HCT116 (cell line): ENCODE measurements at regions not wholly inside any gene's neighbourhood (a gene's known extent, or its start where the extent isn't known, plus 50 kb on each side); places are given as distances from the start of the nearest gene placed in this dataset.

Source experiments
- ATAC-seq: fragments of 200-7000 bp; cut with Tn5 transposase; 2 replicates; pipeline ENCODE4 v1.9.1; 2020; ENCODE audit warnings: mild to moderate bottlenecking, moderate library complexity
- BruUV-seq: library from RNA; stranded (reverse); fragments of 400-500 nt; replicated peaks from 2 replicates; lab custom pipeline; 2021; lab: Mats Ljungman, UMichigan
- CTCF ChIA-PET: fragments of 300-600 bp; sonication (Branson Sonifier 250); formaldehyde crosslinking; loops from one replicate; lab custom pipeline; 2021; ENCODE audit warnings: antibody characterized with exemption; lab: Charles Lee
- POLR2A ChIA-PET: fragments of 300-600, 350-600 bp; sonication (Branson Sonifier 250); formaldehyde crosslinking; loops from one replicate; lab custom pipeline; 2021; ENCODE audit warnings: antibody characterized with exemption; lab: Charles Lee
- RAD21 ChIA-PET, 2 experiments: fragments of 300-600 bp; sonication (Branson Sonifier 250); formaldehyde crosslinking; loops; one replicate each; lab custom pipeline; 2023; ENCODE audit warnings: low total read pairs in 2 of 2; ENCODE audit not compliant: uncharacterized antibody in 2 of 2, unreplicated experiment in 2 of 2, low non-redundant PET in 1 of 2; lab: Charles Lee
- DNase-seq: peaks from one replicate; pipeline ENCODE4 v3.0.0-alpha.2; 2010; ENCODE audit warnings: low read depth, low spot score
- H2AFZ ChIP-seq: fragments of 200-600 bp; shearing (Covaris generic), sonication (generic); 2 replicates; pipeline ENCODE4 v1.6.1; 2017; ENCODE audit warnings: low read depth, mixed run types, mixed read lengths, antibody characterized with exemption, low read length; ENCODE audit not compliant: poor library complexity, severe bottlenecking
- H3K27ac ChIP-seq: 2 replicates; pipeline ENCODE4 v1.5.1; 2012; ENCODE audit warnings: low read depth, low read length
- H3K27me3 ChIP-seq: fragments of 200-600 bp; sonication (generic); 2 replicates; pipeline ENCODE4 v1.6.1; 2016; ENCODE audit warnings: mixed run types, low read length, mixed read lengths; ENCODE audit not compliant: insufficient read depth
- H3K36me3 ChIP-seq, 2 experiments: fragments of 200-500 bp in 1 of 2; fragments of 200-600 bp in 1 of 2; sonication (Bioruptor generic) in 1 of 2; sonication (generic) in 1 of 2; 2 replicates each; pipeline versions ENCODE4 v1.5.1 to v1.6.1; 2014 to 2016; ENCODE audit warnings: low read length in 2 of 2, inconsistent platforms in 1 of 2, mixed read lengths in 1 of 2, mixed run types in 1 of 2; ENCODE audit not compliant: insufficient read depth in 2 of 2, control insufficient read depth in 1 of 2
- H3K4me1 ChIP-seq, 2 experiments: fragments of 200-600 bp in 1 of 2; sonication (generic) in 1 of 2; 2 replicates each; pipeline versions ENCODE4 v1.5.1 to v1.6.1; 2012 to 2017; ENCODE audit warnings: low read length in 2 of 2, inconsistent platforms in 1 of 2, mild to moderate bottlenecking in 1 of 2, mixed read lengths in 1 of 2, mixed run types in 1 of 2, moderate library complexity in 1 of 2; ENCODE audit not compliant: insufficient read depth in 2 of 2, control insufficient read depth in 1 of 2
- H3K4me2 ChIP-seq: fragments of 200-600 bp; sonication (generic); 2 replicates; pipeline ENCODE4 v1.6.1; 2017; ENCODE audit warnings: mixed run types, low read length, mixed read lengths
- H3K4me3 ChIP-seq, 2 experiments: fragments of 200-600 bp in 1 of 2; sonication (generic) in 1 of 2; replicated peaks in 1 of 2; 2 replicates each; pipeline ENCODE4 v1.5.1; 2011 to 2016; ENCODE audit warnings: low read length in 2 of 2, control low read depth in 1 of 2, low read depth in 1 of 2, mild to moderate bottlenecking in 1 of 2, mixed read lengths in 1 of 2, mixed run types in 1 of 2
- H3K79me2 ChIP-seq: fragments of 200-600 bp; sonication (generic); 2 replicates; pipeline ENCODE4 v1.6.1; 2017; ENCODE audit warnings: mild to moderate bottlenecking, mixed run types, low read length, moderate library complexity, mixed read lengths; ENCODE audit not compliant: insufficient read depth
- H3K9ac ChIP-seq: fragments of 200-600 bp; sonication (generic); 2 replicates; pipeline ENCODE4 v1.6.1; 2016; ENCODE audit warnings: low read length, mixed read lengths
- H3K9me2 ChIP-seq: fragments of 200-600 bp; sonication (generic), shearing (Covaris generic); 2 replicates; pipeline ENCODE4 v1.6.1; 2017; ENCODE audit warnings: mixed run types, mild to moderate bottlenecking, moderate library complexity; ENCODE audit not compliant: insufficient read depth
- H3K9me3 ChIP-seq, 2 experiments: fragments of 200-500 bp in 1 of 2; fragments of 200-600 bp in 1 of 2; sonication (Bioruptor generic) in 1 of 2; sonication (generic) in 1 of 2; 2 replicates each; pipeline ENCODE4 v1.6.1; 2014 to 2017; ENCODE audit warnings: low read length in 2 of 2, mixed read lengths in 2 of 2, inconsistent platforms in 1 of 2, low read depth in 1 of 2, mild to moderate bottlenecking in 1 of 2, mixed run types in 1 of 2, moderate library complexity in 1 of 2; ENCODE audit not compliant: control insufficient read depth in 1 of 2, insufficient read depth in 1 of 2
- H4K20me1 ChIP-seq: fragments of 200-600 bp; sonication (generic), shearing (Covaris generic); 2 replicates; pipeline ENCODE4 v1.6.1; 2017; ENCODE audit warnings: mixed run types, mild to moderate bottlenecking, moderate library complexity; ENCODE audit not compliant: insufficient read depth
- ATF3 ChIP-seq: IDR thresholded peaks from 2 replicates; pipeline ENCODE4 v1.6.1; 2012
- CBX3 ChIP-seq: IDR thresholded peaks from 2 replicates; pipeline ENCODE4 v1.6.1; 2012; ENCODE audit warnings: low read depth
- CEBPB ChIP-seq: IDR thresholded peaks from 2 replicates; pipeline ENCODE4 v1.6.1; 2012; ENCODE audit warnings: low read depth
- EGR1 ChIP-seq: IDR thresholded peaks from 2 replicates; pipeline ENCODE4 v1.6.1; 2012; ENCODE audit warnings: low read depth
- EZH2phosphoT487 ChIP-seq: fragments of 200-600 bp; IDR thresholded peaks from 2 replicates; pipeline ENCODE4 v1.6.1; 2018; ENCODE audit warnings: antibody characterized with exemption, borderline replicate concordance
- JUND ChIP-seq: IDR thresholded peaks from 2 replicates; pipeline ENCODE4 v1.6.1; 2012
- POLR2A ChIP-seq: IDR thresholded peaks from 2 replicates; pipeline ENCODE4 v1.7.0; 2011; ENCODE audit warnings: borderline replicate concordance; ENCODE audit not compliant: insufficient read depth, insufficient read length; ENCODE audit errors: extremely low read depth
- POLR2AphosphoS5 ChIP-seq: IDR thresholded peaks from 2 replicates; pipeline ENCODE4 v1.6.1; 2011; ENCODE audit warnings: mild to moderate bottlenecking, low read depth, low read length, moderate library complexity
- SP1 ChIP-seq: IDR thresholded peaks from 2 replicates; pipeline ENCODE4 v1.6.1; 2012; ENCODE audit warnings: low read depth
- SRF ChIP-seq: IDR thresholded peaks from 2 replicates; pipeline ENCODE4 v1.6.1; 2012; ENCODE audit warnings: low read depth
- TCF7L2 ChIP-seq: IDR thresholded peaks from 2 replicates; pipeline ENCODE4 v1.7.0; 2011; ENCODE audit warnings: borderline replicate concordance, inconsistent platforms; ENCODE audit not compliant: insufficient read depth, insufficient read length; ENCODE audit errors: extremely low read depth
- YY1 ChIP-seq: IDR thresholded peaks from 2 replicates; pipeline ENCODE4 v1.6.1; 2011; ENCODE audit warnings: low read length, low read depth, moderate library complexity, mild to moderate bottlenecking; ENCODE audit not compliant: insufficient replicate concordance; ENCODE audit errors: extremely low read depth
- intact Hi-C: fragments of 100-400 bp; cut with micrococcal nuclease; formaldehyde crosslinking; loops from 2 replicates; pipeline ENCODE4 v1.10.0; 2022
- TF ChIP-seq, protein P1 (sequence below): IDR thresholded peaks from 2 replicates; pipeline ENCODE4 v1.6.1; 2011; ENCODE audit warnings: mild to moderate bottlenecking, low read length, moderate library complexity; ENCODE audit not compliant: insufficient replicate concordance; ENCODE audit errors: extremely low read depth
- TF ChIP-seq, protein P2 (sequence below), 3 experiments: fragments of 200-600 bp in 1 of 3; sonication (generic) in 1 of 3; IDR thresholded peaks in 2 of 3; conservative IDR thresholded peaks in 1 of 3; 2 replicates each; pipeline ENCODE4 v1.5.1; 2012 to 2017; ENCODE audit warnings: low read depth in 2 of 3, low read length in 2 of 3, antibody characterized with exemption in 1 of 3, borderline replicate concordance in 1 of 3, control low read depth in 1 of 3, mild to moderate bottlenecking in 1 of 3, mixed read lengths in 1 of 3, mixed run types in 1 of 3, moderate library complexity in 1 of 3; ENCODE audit not compliant: insufficient read depth in 1 of 3
- TF ChIP-seq, protein P3 (sequence below): IDR thresholded peaks from 2 replicates; pipeline ENCODE4 v1.6.1; 2012; ENCODE audit warnings: low read depth
- TF ChIP-seq, protein P4 (sequence below): IDR thresholded peaks from 2 replicates; pipeline ENCODE4 v1.6.1; 2012

DNA sequence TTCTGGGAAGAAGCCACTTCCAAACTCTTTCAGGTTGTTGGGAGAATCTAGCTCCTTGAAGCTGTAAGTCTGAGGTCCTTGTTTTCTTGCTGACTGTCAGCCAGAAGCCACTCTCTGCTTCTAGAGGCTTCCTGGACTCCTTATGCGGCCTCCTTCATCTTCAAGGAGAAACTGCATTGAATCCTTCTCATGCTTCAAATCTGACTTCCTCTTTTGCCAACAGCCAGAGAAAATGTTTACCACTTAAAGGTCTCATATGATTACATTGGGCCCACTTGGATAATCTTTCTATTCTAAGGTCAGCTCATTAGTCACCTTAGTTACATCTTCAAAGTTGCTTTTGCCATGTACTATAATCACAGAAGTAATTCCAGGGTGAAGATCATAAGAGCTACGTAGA is 327.0 kb downstream of the HNRNPD start:
- no peaks in the 10 kb centered on the region for H3K36me3 ChIP-seq
- ChIA-PET CTCF (no interaction called here), POLR2A (no interaction called here), RAD21 (no interaction called here)
- no peaks in the 10 kb centered on the region for H3K79me2 ChIP-seq
- no peaks in the 10 kb centered on the region for H3K4me1 ChIP-seq
- intact Hi-C loops: no loop called here
- no peaks in the 10 kb centered on the region for H4K20me1 ChIP-seq
- H2AFZ ChIP-seq: no peak overlapping the region
- no peak overlapping the region for H3K9ac ChIP-seq
- no TSS peak for BruUV-seq
- no peak for TF ChIP-seq EGR1
- TF ChIP-seq CEBPB: no peak
- TF ChIP-seq EZH2phosphoT487: no peak
- TF ChIP-seq POLR2AphosphoS5: no peak
- TF ChIP-seq, protein P1, sequence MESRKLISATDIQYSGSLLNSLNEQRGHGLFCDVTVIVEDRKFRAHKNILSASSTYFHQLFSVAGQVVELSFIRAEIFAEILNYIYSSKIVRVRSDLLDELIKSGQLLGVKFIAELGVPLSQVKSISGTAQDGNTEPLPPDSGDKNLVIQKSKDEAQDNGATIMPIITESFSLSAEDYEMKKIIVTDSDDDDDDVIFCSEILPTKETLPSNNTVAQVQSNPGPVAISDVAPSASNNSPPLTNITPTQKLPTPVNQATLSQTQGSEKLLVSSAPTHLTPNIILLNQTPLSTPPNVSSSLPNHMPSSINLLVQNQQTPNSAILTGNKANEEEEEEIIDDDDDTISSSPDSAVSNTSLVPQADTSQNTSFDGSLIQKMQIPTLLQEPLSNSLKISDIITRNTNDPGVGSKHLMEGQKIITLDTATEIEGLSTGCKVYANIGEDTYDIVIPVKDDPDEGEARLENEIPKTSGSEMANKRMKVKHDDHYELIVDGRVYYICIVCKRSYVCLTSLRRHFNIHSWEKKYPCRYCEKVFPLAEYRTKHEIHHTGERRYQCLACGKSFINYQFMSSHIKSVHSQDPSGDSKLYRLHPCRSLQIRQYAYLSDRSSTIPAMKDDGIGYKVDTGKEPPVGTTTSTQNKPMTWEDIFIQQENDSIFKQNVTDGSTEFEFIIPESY: no peak
- no peak for TF ChIP-seq TCF7L2
- TF ChIP-seq, protein P2, sequence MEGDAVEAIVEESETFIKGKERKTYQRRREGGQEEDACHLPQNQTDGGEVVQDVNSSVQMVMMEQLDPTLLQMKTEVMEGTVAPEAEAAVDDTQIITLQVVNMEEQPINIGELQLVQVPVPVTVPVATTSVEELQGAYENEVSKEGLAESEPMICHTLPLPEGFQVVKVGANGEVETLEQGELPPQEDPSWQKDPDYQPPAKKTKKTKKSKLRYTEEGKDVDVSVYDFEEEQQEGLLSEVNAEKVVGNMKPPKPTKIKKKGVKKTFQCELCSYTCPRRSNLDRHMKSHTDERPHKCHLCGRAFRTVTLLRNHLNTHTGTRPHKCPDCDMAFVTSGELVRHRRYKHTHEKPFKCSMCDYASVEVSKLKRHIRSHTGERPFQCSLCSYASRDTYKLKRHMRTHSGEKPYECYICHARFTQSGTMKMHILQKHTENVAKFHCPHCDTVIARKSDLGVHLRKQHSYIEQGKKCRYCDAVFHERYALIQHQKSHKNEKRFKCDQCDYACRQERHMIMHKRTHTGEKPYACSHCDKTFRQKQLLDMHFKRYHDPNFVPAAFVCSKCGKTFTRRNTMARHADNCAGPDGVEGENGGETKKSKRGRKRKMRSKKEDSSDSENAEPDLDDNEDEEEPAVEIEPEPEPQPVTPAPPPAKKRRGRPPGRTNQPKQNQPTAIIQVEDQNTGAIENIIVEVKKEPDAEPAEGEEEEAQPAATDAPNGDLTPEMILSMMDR (IDR thresholded peaks at IDR 0.05 in 2 of 3, conservative IDR thresholded peaks at IDR 0.05 in 1 of 3; ENCODE audit: borderline replicate concordance in 1 of 3, insufficient read depth in 1 of 3, low read depth in 2 of 3, low read length in 2 of 3): no peak
- TF ChIP-seq, protein P3, sequence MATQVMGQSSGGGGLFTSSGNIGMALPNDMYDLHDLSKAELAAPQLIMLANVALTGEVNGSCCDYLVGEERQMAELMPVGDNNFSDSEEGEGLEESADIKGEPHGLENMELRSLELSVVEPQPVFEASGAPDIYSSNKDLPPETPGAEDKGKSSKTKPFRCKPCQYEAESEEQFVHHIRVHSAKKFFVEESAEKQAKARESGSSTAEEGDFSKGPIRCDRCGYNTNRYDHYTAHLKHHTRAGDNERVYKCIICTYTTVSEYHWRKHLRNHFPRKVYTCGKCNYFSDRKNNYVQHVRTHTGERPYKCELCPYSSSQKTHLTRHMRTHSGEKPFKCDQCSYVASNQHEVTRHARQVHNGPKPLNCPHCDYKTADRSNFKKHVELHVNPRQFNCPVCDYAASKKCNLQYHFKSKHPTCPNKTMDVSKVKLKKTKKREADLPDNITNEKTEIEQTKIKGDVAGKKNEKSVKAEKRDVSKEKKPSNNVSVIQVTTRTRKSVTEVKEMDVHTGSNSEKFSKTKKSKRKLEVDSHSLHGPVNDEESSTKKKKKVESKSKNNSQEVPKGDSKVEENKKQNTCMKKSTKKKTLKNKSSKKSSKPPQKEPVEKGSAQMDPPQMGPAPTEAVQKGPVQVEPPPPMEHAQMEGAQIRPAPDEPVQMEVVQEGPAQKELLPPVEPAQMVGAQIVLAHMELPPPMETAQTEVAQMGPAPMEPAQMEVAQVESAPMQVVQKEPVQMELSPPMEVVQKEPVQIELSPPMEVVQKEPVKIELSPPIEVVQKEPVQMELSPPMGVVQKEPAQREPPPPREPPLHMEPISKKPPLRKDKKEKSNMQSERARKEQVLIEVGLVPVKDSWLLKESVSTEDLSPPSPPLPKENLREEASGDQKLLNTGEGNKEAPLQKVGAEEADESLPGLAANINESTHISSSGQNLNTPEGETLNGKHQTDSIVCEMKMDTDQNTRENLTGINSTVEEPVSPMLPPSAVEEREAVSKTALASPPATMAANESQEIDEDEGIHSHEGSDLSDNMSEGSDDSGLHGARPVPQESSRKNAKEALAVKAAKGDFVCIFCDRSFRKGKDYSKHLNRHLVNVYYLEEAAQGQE: no peak
- TF ChIP-seq ATF3: no peak
- TF ChIP-seq SRF: no peak
- no peak for TF ChIP-seq CBX3
- no peak for TF ChIP-seq YY1
- TF ChIP-seq JUND: no peak
- TF ChIP-seq POLR2A: no peak
- TF ChIP-seq SP1: no peak
- TF ChIP-seq, protein P4, sequence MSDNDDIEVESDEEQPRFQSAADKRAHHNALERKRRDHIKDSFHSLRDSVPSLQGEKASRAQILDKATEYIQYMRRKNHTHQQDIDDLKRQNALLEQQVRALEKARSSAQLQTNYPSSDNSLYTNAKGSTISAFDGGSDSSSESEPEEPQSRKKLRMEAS: no peak
- no peak overlapping the region for H3K4me3 ChIP-seq
- H3K27me3 ChIP-seq: peaks cover 21% of the 10 kb centered on the region
- H3K27ac ChIP-seq: no peak overlapping the region
- DNase-seq: no peak
- no peaks in the 10 kb centered on the region for H3K9me2 ChIP-seq
- no peak overlapping the region for H3K4me2 ChIP-seq
- ATAC-seq: no peak
- H3K9me3 ChIP-seq: no peaks in the 10 kb centered on the region
